MCF 10A (cell line): ENCODE measurements at regions not wholly inside any gene's neighbourhood (a gene's known extent, or its start where the extent isn't known, plus 50 kb on each side); places are given as distances from the start of the nearest gene placed in this dataset.
"Not testable (repeated sequence)": the region's sequence is repeated elsewhere in the genome, so short reads cannot be mapped to it uniquely, and the experiment has no call there.

Experiments used
- BruUV-seq: library from RNA; stranded (reverse); fragments of 400-500 nt; replicated peaks from 2 replicates; lab custom pipeline; 2021; lab: Mats Ljungman, UMichigan
- CTCF ChIA-PET: fragments of 300-600 bp; sonication (Branson Sonifier 250); formaldehyde crosslinking; extraction: SDS; loops from one replicate; lab custom pipeline; 2021; ENCODE audit warnings: antibody characterized with exemption, inconsistent platforms; lab: Yijun Ruan, JAX
- POLR2A ChIA-PET: fragments of 300-600, 350-650 bp; sonication (Branson Sonifier 250); formaldehyde crosslinking; extraction: SDS; loops from one replicate; lab custom pipeline; 2020; ENCODE audit warnings: antibody characterized with exemption, inconsistent platforms; lab: Yijun Ruan, JAX
- DNase-seq: peaks from one replicate; pipeline ENCODE4 v3.0.0-alpha.2; 2018; ENCODE audit not compliant: unreplicated experiment
- H3K27ac Mint-ChIP-seq: one replicate; pipeline ENCODE4 v1.8.0; 2022; ENCODE audit warnings: mild to moderate bottlenecking, low read depth, mixed read lengths; ENCODE audit not compliant: unreplicated experiment
- H3K27me3 Mint-ChIP-seq: one replicate; pipeline ENCODE4 v1.8.0; 2022; ENCODE audit warnings: mixed read lengths; ENCODE audit not compliant: insufficient read depth, unreplicated experiment
- H3K36me3 Mint-ChIP-seq: one replicate; pipeline ENCODE4 v1.8.0; 2022; ENCODE audit warnings: mild to moderate bottlenecking, moderate library complexity, mixed read lengths; ENCODE audit not compliant: insufficient read depth, unreplicated experiment
- H3K4me1 Mint-ChIP-seq: one replicate; pipeline ENCODE4 v1.8.0; 2022; ENCODE audit warnings: mixed read lengths; ENCODE audit not compliant: insufficient read depth, unreplicated experiment
- H3K4me3 Mint-ChIP-seq: one replicate; pipeline ENCODE4 v1.8.0; 2022; ENCODE audit warnings: mild to moderate bottlenecking, moderate library complexity, mixed read lengths; ENCODE audit not compliant: unreplicated experiment
- H3K9me3 Mint-ChIP-seq: one replicate; pipeline ENCODE4 v1.8.0; 2022; ENCODE audit warnings: mixed read lengths; ENCODE audit not compliant: unreplicated experiment
- intact Hi-C: fragments of 100-400 bp; cut with micrococcal nuclease; formaldehyde crosslinking; loops from 2 replicates; pipeline ENCODE4 v1.14.1; 2022
- TF ChIP-seq, protein P1 (sequence below): fragments of 200-600 bp; IDR thresholded peaks from one replicate; pipeline ENCODE4 v1.8.0; 2022; ENCODE audit warnings: antibody characterized with exemption, mild to moderate bottlenecking; ENCODE audit not compliant: unreplicated experiment

DNA sequence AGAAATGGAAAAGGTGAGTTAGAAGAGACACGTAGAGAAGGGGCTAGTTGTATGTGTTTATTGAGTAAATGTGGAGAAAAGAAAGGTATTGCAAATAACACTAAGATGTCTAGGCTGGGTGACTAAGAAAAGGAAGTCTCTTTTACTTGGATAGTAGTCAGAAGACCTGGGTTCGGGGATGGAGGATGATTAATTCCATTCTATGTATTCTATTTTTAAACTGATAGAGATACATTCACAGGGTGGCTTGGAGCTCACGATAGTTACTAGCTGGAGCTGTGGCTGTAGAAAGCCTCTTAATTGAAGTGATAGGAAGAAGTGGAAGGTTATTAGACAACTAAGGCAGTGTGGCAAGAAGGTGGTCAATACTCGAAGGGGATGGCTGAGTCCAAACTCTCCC lies 65.9 kb upstream of the TNIK start:
- H3K36me3 Mint-ChIP-seq = no peaks in the 10 kb centered on the region
- TF ChIP-seq, protein P1, sequence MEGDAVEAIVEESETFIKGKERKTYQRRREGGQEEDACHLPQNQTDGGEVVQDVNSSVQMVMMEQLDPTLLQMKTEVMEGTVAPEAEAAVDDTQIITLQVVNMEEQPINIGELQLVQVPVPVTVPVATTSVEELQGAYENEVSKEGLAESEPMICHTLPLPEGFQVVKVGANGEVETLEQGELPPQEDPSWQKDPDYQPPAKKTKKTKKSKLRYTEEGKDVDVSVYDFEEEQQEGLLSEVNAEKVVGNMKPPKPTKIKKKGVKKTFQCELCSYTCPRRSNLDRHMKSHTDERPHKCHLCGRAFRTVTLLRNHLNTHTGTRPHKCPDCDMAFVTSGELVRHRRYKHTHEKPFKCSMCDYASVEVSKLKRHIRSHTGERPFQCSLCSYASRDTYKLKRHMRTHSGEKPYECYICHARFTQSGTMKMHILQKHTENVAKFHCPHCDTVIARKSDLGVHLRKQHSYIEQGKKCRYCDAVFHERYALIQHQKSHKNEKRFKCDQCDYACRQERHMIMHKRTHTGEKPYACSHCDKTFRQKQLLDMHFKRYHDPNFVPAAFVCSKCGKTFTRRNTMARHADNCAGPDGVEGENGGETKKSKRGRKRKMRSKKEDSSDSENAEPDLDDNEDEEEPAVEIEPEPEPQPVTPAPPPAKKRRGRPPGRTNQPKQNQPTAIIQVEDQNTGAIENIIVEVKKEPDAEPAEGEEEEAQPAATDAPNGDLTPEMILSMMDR = no peak
- no TSS peak for BruUV-seq
- ChIA-PET POLR2A (interaction anchor here (0.7 kb wide), 1 partner anchor 275 kb away, joined by 3 read pairs; no protein-coding TSS in a partner anchor), CTCF (no interaction called here)
- intact Hi-C loops = no loop called here
- peaks cover 22% of the 10 kb centered on the region for H3K4me1 Mint-ChIP-seq
- H3K27ac Mint-ChIP-seq = no peak overlapping the region
- no peak for DNase-seq
- H3K27me3 Mint-ChIP-seq = no peaks in the 10 kb centered on the region
- H3K9me3 Mint-ChIP-seq = no peaks in the 10 kb centered on the region
- no peak overlapping the region for H3K4me3 Mint-ChIP-seq

DNA sequence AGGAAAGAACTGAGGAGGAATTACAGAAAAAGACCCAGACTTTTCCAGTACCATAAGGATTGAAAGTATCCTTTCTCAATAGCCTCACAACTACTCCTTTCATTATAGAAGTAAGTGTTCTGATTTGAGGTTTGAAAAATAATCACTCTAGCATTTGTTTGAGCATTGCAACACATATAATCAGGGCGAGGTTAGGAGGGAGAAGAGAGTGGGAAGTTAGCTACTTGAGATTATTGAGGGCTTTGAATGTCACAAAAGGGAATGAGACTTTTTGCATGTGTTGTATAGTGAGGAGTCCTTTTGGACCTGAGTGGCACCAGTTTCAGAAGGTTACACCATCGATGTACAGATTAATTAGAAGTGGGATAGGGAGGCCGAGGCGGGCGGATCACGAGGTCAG lies 65.2 kb upstream of the TNIK start:
- Mint-ChIP-seq H3K27ac (no peak overlapping the region), H3K4me3 (no peak overlapping the region), H3K9me3 (no peaks in the 10 kb centered on the region), H3K27me3 (no peaks in the 10 kb centered on the region), H3K36me3 (no peaks in the 10 kb centered on the region), H3K4me1 (peaks cover 22% of the 10 kb centered on the region)
- BruUV-seq = no TSS peak
- TF ChIP-seq, protein P1 = no peak
- CTCF ChIA-PET = no interaction called here
- intact Hi-C loops = no loop called here
- DNase-seq = no peak
- POLR2A ChIA-PET = no interaction called here

DNA sequence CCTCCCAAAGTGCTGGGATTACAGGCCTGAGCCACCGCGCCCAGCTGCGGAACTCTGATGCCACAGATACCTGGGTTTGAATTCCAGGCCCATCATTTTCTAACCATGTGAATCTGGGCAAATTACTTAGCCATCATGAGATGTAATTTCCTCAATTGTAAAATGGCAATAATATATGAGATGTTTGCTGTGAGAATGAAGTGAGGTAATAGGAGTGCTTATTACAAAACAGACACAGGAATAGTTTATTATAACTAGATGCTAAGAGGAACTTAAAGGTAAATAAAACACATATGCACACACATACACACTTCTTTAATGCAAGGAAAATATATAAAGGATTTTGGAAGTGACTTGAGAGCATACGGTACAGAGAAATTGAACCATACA lies 64.7 kb upstream of the TNIK start:
- no TSS peak for BruUV-seq
- peaks cover 22% of the 10 kb centered on the region for H3K4me1 Mint-ChIP-seq
- TF ChIP-seq, protein P1 = no peak
- ChIA-PET POLR2A (interaction anchor here (0.7 kb wide), 1 partner anchor 78 kb away, joined by 3 read pairs; no protein-coding TSS in a partner anchor), CTCF (no interaction called here)
- H3K4me3 Mint-ChIP-seq = no peak overlapping the region
- no peak for DNase-seq
- H3K27me3 Mint-ChIP-seq = no peaks in the 10 kb centered on the region
- no peaks in the 10 kb centered on the region for H3K36me3 Mint-ChIP-seq
- intact Hi-C loops = no loop called here
- H3K27ac Mint-ChIP-seq = no peak overlapping the region
- H3K9me3 Mint-ChIP-seq = no peaks in the 10 kb centered on the region

DNA sequence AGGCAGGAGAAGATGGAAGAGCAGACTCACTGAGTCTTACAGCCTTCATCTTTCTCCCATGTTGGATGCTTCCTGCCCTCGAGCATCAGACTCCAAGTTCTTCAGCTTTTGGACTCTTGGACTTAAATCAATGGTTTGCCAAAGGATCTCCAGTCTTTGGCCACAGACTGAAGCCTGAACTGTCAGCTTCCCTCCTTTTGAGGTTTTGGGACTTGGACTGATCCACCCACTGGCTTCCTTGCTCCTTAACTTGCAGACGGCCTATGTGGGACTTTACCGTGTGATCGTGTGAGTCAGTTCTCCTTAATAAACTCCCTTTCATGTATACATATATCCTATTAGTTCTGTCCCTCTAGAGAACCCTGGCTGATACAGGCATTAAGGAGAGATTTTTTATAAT lies 62.4 kb upstream of the TNIK start:
- DNase-seq = no peak
- POLR2A ChIA-PET = no interaction called here
- intact Hi-C loops = no loop called here
- Mint-ChIP-seq H3K9me3 (no peaks in the 10 kb centered on the region), H3K27ac (no peak overlapping the region), H3K27me3 (no peaks in the 10 kb centered on the region), H3K4me3 (no peak overlapping the region), H3K4me1 (peaks cover 22% of the 10 kb centered on the region), H3K36me3 (no peaks in the 10 kb centered on the region)
- TF ChIP-seq, protein P1 = no peak
- BruUV-seq = no TSS peak
- CTCF ChIA-PET = no interaction called here

DNA sequence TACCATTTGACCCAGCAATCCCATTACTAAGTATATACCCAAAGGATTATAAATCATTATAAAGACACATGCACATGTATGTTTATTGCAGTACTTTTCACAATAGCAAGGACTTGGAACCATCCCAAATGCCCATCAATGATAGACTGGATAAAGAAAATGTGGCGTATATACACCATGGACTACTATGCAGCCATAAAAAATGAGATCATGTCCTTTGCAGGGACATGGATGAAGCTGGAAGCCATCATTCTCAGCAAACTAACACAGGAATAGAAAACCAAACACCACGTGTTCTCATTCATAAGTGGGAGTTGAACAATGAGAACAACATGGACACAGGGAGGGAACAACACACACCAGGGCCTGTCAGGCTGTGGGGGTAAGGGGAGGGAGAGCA lies 59.2 kb upstream of the TNIK start:
- DNase-seq, intact Hi-C loops, H3K36me3 Mint-ChIP-seq, POLR2A ChIA-PET, H3K4me3 Mint-ChIP-seq, H3K27me3 Mint-ChIP-seq, H3K27ac Mint-ChIP-seq, H3K9me3 Mint-ChIP-seq, BruUV-seq, H3K4me1 Mint-ChIP-seq, CTCF ChIA-PET: not testable (repeated sequence)
